H1 (cell line): ENCODE measurements at regions not wholly inside any gene's neighbourhood (a gene's known extent, or its start where the extent isn't known, plus 50 kb on each side); places are given as distances from the start of the nearest gene placed in this dataset.

ENCODE experiments used
- CTCF ChIA-PET: fragments of 300-600 bp; sonication (Branson Sonifier 250); formaldehyde crosslinking; loops from one replicate; lab custom pipeline; 2021; ENCODE audit not compliant: partially characterized antibody; lab: Charles Lee
- POLR2A ChIA-PET: fragments of 300-600 bp; sonication (Branson Sonifier 250); formaldehyde crosslinking; loops from one replicate; lab custom pipeline; 2021; ENCODE audit warnings: inconsistent platforms; ENCODE audit not compliant: partially characterized antibody; lab: Charles Lee
- DNase-seq, 2 experiments: peaks; one replicate each; pipeline versions ENCODE4 v3.0.0 to v3.0.0-alpha.2; 2010 to 2022; ENCODE audit warnings: low spot score in 2 of 2, low read depth in 1 of 2, mixed read lengths in 1 of 2
- FAIRE-seq: peaks from 2 replicates; lab custom pipeline; 2011; peaks lifted over from hg19 to GRCh38; lab: Jason Lieb, UNC
- H2AFZ ChIP-seq: 2 replicates; pipeline ENCODE4 v1.8.1; 2012; ENCODE audit warnings: low read length, inconsistent platforms
- H2AK5ac ChIP-seq: 2 replicates; pipeline ENCODE4 v1.6.1; 2013; ENCODE audit warnings: low read depth, low read length
- H2BK120ac ChIP-seq: replicated peaks from 2 replicates; pipeline ENCODE3; 2013; ENCODE audit warnings: low read depth, low read length, inconsistent platforms
- H2BK12ac ChIP-seq: 2 replicates; pipeline ENCODE4 v1.6.1; 2013; ENCODE audit warnings: low read depth, low read length
- H2BK15ac ChIP-seq: 2 replicates; pipeline ENCODE4 v1.6.1; 2013; ENCODE audit warnings: low read length
- H2BK20ac ChIP-seq: 2 replicates; pipeline ENCODE4 v1.6.1; 2013; ENCODE audit warnings: low read length
- H2BK5ac ChIP-seq: 2 replicates; pipeline ENCODE4 v1.6.1; 2013; ENCODE audit warnings: low read depth, low read length
- H3K14ac ChIP-seq: 2 replicates; pipeline ENCODE4 v1.6.1; 2013; ENCODE audit warnings: inconsistent platforms; ENCODE audit not compliant: insufficient read length
- H3K18ac ChIP-seq: 2 replicates; pipeline ENCODE4 v1.6.1; 2013; ENCODE audit warnings: low read length; ENCODE audit errors: extremely low read depth
- H3K23ac ChIP-seq: 2 replicates; pipeline ENCODE4 v1.6.1; 2013; ENCODE audit warnings: inconsistent platforms; ENCODE audit not compliant: insufficient read length
- H3K23me2 ChIP-seq: 2 replicates; pipeline ENCODE4 v1.6.1; 2013; ENCODE audit warnings: low read depth, low read length
- H3K27ac ChIP-seq: 2 replicates; pipeline ENCODE4 v1.6.1; 2011; ENCODE audit warnings: low read depth, low read length, inconsistent platforms
- H3K27me3 ChIP-seq, 4 experiments: replicated peaks in 1 of 4; 1 replicate in 1 of 4; 2 replicates in 3 of 4; pipeline versions ENCODE4 v1.6.1 to v1.8.1; 2011 to 2013; ENCODE audit warnings: low read length in 3 of 4, mild to moderate bottlenecking in 3 of 4, inconsistent platforms in 2 of 4, mixed read lengths in 2 of 4, moderate library complexity in 1 of 4; ENCODE audit not compliant: control insufficient read depth in 3 of 4, insufficient read depth in 3 of 4; ENCODE audit errors: extremely low read depth in 1 of 4
- H3K36me3 ChIP-seq, 4 experiments: 2 replicates each; pipeline versions ENCODE4 v1.6.1 to v1.8.1; 2011 to 2013; ENCODE audit warnings: mild to moderate bottlenecking in 4 of 4, low read length in 3 of 4, moderate library complexity in 2 of 4, control low read depth in 1 of 4, inconsistent platforms in 1 of 4; ENCODE audit not compliant: insufficient read depth in 4 of 4, control insufficient read depth in 2 of 4
- H3K4ac ChIP-seq: replicated peaks from 2 replicates; pipeline ENCODE3; 2013; ENCODE audit warnings: low read length, low read depth, mixed read lengths, inconsistent platforms; ENCODE audit not compliant: insufficient read length
- H3K4me1 ChIP-seq, 4 experiments: replicated peaks in 1 of 4; 1 replicate in 1 of 4; 2 replicates in 3 of 4; pipeline versions ENCODE4 v1.6.1 to v1.8.1; 2011 to 2013; ENCODE audit warnings: low read length in 3 of 4, inconsistent platforms in 2 of 4, mixed read lengths in 1 of 4; ENCODE audit not compliant: insufficient read depth in 4 of 4, control insufficient read depth in 3 of 4
- H3K4me2 ChIP-seq, 2 experiments: 2 replicates each; pipeline versions ENCODE4 v1.6.1 to v1.8.1; 2011 to 2013; ENCODE audit warnings: low read depth in 2 of 2, low read length in 2 of 2, control low read depth in 1 of 2, inconsistent platforms in 1 of 2, mild to moderate bottlenecking in 1 of 2; ENCODE audit not compliant: insufficient read depth in 1 of 2
- H3K4me3 ChIP-seq, 4 experiments: fragments of 200-600, 300-600 bp in 1 of 4; sonication (generic), shearing (Covaris generic), sonication (Bioruptor Twin) in 1 of 4; 2 replicates each; pipeline versions ENCODE4 v1.5.1 to v1.8.1; 2011 to 2016; ENCODE audit warnings: low read length in 4 of 4, low read depth in 3 of 4, control low read depth in 2 of 4, inconsistent platforms in 2 of 4, mild to moderate bottlenecking in 2 of 4, mixed read lengths in 1 of 4, moderate library complexity in 1 of 4; ENCODE audit not compliant: insufficient read depth in 2 of 4; ENCODE audit errors: extremely low read depth in 1 of 4
- H3K56ac ChIP-seq: replicated peaks from 2 replicates; pipeline ENCODE3; 2013; ENCODE audit warnings: low read depth, mild to moderate bottlenecking, mixed read lengths, low read length, inconsistent platforms; ENCODE audit not compliant: insufficient read length
- H3K79me1 ChIP-seq: 2 replicates; pipeline ENCODE4 v1.6.1; 2013; ENCODE audit warnings: low read depth, low read length, control low read depth
- H3K79me2 ChIP-seq, 2 experiments: 2 replicates each; pipeline versions ENCODE4 v1.6.1 to v1.8.1; 2012 to 2013; ENCODE audit warnings: low read length in 2 of 2, mild to moderate bottlenecking in 2 of 2, inconsistent platforms in 1 of 2; ENCODE audit not compliant: insufficient read depth in 2 of 2, control insufficient read depth in 1 of 2
- H3K9ac ChIP-seq, 4 experiments: replicated peaks in 1 of 4; 1 replicate in 1 of 4; 2 replicates in 3 of 4; pipeline versions ENCODE4 v1.6.1 to v1.8.1; 2011 to 2013; ENCODE audit warnings: low read depth in 3 of 4, low read length in 3 of 4, control low read depth in 2 of 4, mild to moderate bottlenecking in 2 of 4, moderate library complexity in 2 of 4, inconsistent platforms in 1 of 4; ENCODE audit errors: extremely low read depth in 1 of 4
- H3K9me3 ChIP-seq, 2 experiments: 2 replicates each; pipeline versions ENCODE4 v1.6.1 to v1.8.1; 2012 to 2013; ENCODE audit warnings: mild to moderate bottlenecking in 2 of 2, moderate library complexity in 2 of 2, control low read depth in 1 of 2, inconsistent platforms in 1 of 2, low read depth in 1 of 2, low read length in 1 of 2, mixed read lengths in 1 of 2; ENCODE audit not compliant: insufficient read depth in 2 of 2
- H4K20me1 ChIP-seq, 2 experiments: replicated peaks in 1 of 2; 2 replicates each; pipeline versions ENCODE3 to v1.8.1; 2011 to 2013; ENCODE audit warnings: inconsistent platforms in 2 of 2, low read length in 2 of 2, mild to moderate bottlenecking in 1 of 2; ENCODE audit not compliant: insufficient read depth in 2 of 2, control insufficient read depth in 1 of 2
- H4K5ac ChIP-seq: 2 replicates; pipeline ENCODE4 v1.6.1; 2013; ENCODE audit warnings: low read length, low read depth, mixed read lengths, inconsistent platforms; ENCODE audit not compliant: insufficient read length
- H4K8ac ChIP-seq: 2 replicates; pipeline ENCODE4 v1.8.0; 2013; ENCODE audit warnings: mild to moderate bottlenecking, moderate library complexity, low read length, inconsistent platforms; ENCODE audit not compliant: insufficient read depth; ENCODE audit errors: extremely low read depth
- H4K91ac ChIP-seq: replicated peaks from 2 replicates; pipeline ENCODE3; 2013; ENCODE audit warnings: low read length, mixed read lengths, inconsistent platforms; ENCODE audit not compliant: insufficient read length
- ASH2L ChIP-seq: fragments of 200-600, 300-600 bp; sonication (generic); IDR thresholded peaks from one replicate; pipeline ENCODE4 v1.7.1; 2017; ENCODE audit warnings: low read length
- CHD2 ChIP-seq: IDR thresholded peaks from 2 replicates; pipeline ENCODE4 v1.6.1; 2012; ENCODE audit warnings: low read length, improper control_type of control experiment
- EGR1 ChIP-seq: IDR thresholded peaks from 2 replicates; pipeline ENCODE4 v1.6.1; 2011; ENCODE audit warnings: low read depth, low read length, borderline replicate concordance
- GABPA ChIP-seq: IDR thresholded peaks from 2 replicates; pipeline ENCODE4 v1.6.1; 2011; ENCODE audit warnings: mild to moderate bottlenecking, low read length, moderate library complexity, borderline replicate concordance; ENCODE audit not compliant: insufficient read depth
- KDM4A ChIP-seq: IDR thresholded peaks from one replicate; pipeline ENCODE4 v1.7.1; 2012; ENCODE audit warnings: low read depth, mild to moderate bottlenecking, moderate library complexity, low read length, inconsistent platforms; ENCODE audit not compliant: severe bottlenecking
- MAFK ChIP-seq: IDR thresholded peaks from 2 replicates; pipeline ENCODE4 v1.6.1; 2012; ENCODE audit warnings: low read depth, mild to moderate bottlenecking, improper control_type of control experiment, low read length
- NANOG ChIP-seq: IDR thresholded peaks from 2 replicates; pipeline ENCODE4 v1.6.1; 2011; ENCODE audit warnings: low read length, low read depth, mild to moderate bottlenecking, inconsistent platforms; ENCODE audit not compliant: insufficient read depth, poor library complexity, severe bottlenecking
- RAD21 ChIP-seq, 2 experiments: IDR thresholded peaks in 1 of 2; conservative IDR thresholded peaks in 1 of 2; 2 replicates each; pipeline ENCODE4 v1.6.1; 2011; ENCODE audit warnings: low read depth in 2 of 2, low read length in 2 of 2, improper control_type of control experiment in 1 of 2, inconsistent platforms in 1 of 2, mild to moderate bottlenecking in 1 of 2, moderate library complexity in 1 of 2
- YY1 ChIP-seq: IDR thresholded peaks from 2 replicates; pipeline ENCODE4 v1.6.1; 2011; ENCODE audit warnings: low read depth, mild to moderate bottlenecking, low read length
- ZNF274 ChIP-seq: IDR thresholded peaks from 2 replicates; pipeline ENCODE4 v1.7.0; 2012; ENCODE audit warnings: low read length, borderline replicate concordance; ENCODE audit errors: extremely low read depth
- WGBS, 2 experiments: shearing (Covaris generic) in 1 of 2; methylation state at CpG; one replicate each; pipeline versions ENCODE4 v1.1.6 to v1.1.7; 2013 to 2015; ENCODE audit warnings: low lambda C conversion rate in 2 of 2, mixed read lengths in 2 of 2, inconsistent platforms in 1 of 2, low coverage in 1 of 2, missing lambda C conversion rate in 1 of 2; ENCODE audit not compliant: insufficient replicate concordance in 2 of 2, insufficient coverage in 1 of 2, insufficient read length in 1 of 2; ENCODE audit errors: extremely low coverage in 1 of 2, missing lambda C conversion rate in 1 of 2; 5-methylcytosine and 5-hydroxymethylcytosine counted together

- H3K9ac ChIP-seq, result no peak overlapping the region
- H3K79me1 ChIP-seq, result no peaks in the 10 kb centered on the region
- H2BK15ac ChIP-seq, result no peak overlapping the region
- H3K36me3 ChIP-seq, result no peaks in the 10 kb centered on the region
- no peak overlapping the region for H2AFZ ChIP-seq
- no peaks in the 10 kb centered on the region for H3K9me3 ChIP-seq
- no peak overlapping the region for H4K8ac ChIP-seq
- no peak overlapping the region for H3K4ac ChIP-seq
- FAIRE-seq, result no peak
- no peak overlapping the region for H2BK5ac ChIP-seq
- TF ChIP-seq KDM4A, result no peak
- TF ChIP-seq GABPA, result no peak
- TF ChIP-seq CHD2, result no peak
- TF ChIP-seq RAD21 (IDR thresholded peaks at IDR 0.05 in 1 of 2, conservative IDR thresholded peaks at IDR 0.05 in 1 of 2; ENCODE audit: low read depth in 2 of 2, low read length in 2 of 2), result no peak
- TF ChIP-seq EGR1, result no peak
- no peak for TF ChIP-seq ZNF274
- no peak for TF ChIP-seq YY1
- no peak for TF ChIP-seq ASH2L
- no peak for TF ChIP-seq NANOG
- no peak for TF ChIP-seq MAFK
- TF ChIP-seq, all 59 proteins: peak for 0
- H4K91ac ChIP-seq, result no peak overlapping the region
- H3K23me2 ChIP-seq, result no peaks in the 10 kb centered on the region
- no peak overlapping the region for H2BK120ac ChIP-seq
- no peak overlapping the region for H2BK20ac ChIP-seq
- CTCF ChIA-PET, result interaction anchor here (1.4 to 2.0 kb wide), 4 partner anchors 8 to 82 kb away, joined by 3 to 7 read pairs (median 6); no protein-coding TSS in a partner anchor
- POLR2A ChIA-PET, result no interaction called here
- H3K27me3 ChIP-seq, result no peaks in the 10 kb centered on the region
- H3K4me2 ChIP-seq, result no peak overlapping the region
- H3K14ac ChIP-seq, result no peak overlapping the region
- no peak overlapping the region for H3K4me3 ChIP-seq
- H4K20me1 ChIP-seq, result no peaks in the 10 kb centered on the region
- H3K56ac ChIP-seq, result no peak overlapping the region
- no peak overlapping the region for H3K23ac ChIP-seq
- no peaks in the 10 kb centered on the region for H3K4me1 ChIP-seq
- H3K18ac ChIP-seq, result no peak overlapping the region
- no peaks in the 10 kb centered on the region for H3K79me2 ChIP-seq
- no peak for DNase-seq
- H2BK12ac ChIP-seq, result no peak overlapping the region
- no peak overlapping the region for H4K5ac ChIP-seq
- no peak overlapping the region for H2AK5ac ChIP-seq
- H3K27ac ChIP-seq, result no peak overlapping the region
- WGBS, 2 experiments, result 86% methylated on average over 3 of the region's 3 CpGs; no CpG with 5 or more reads in 1 of the 2 experiments
Measured at GRCh38 chr1:203424285-203424684, 51.3 kb upstream of the PRELP start.
